ENCODE measurements at regions not wholly inside any gene's neighbourhood (a gene's known extent, or its start where the extent isn't known, plus 50 kb on each side); places are given as distances from the start of the nearest gene placed in this dataset.

DNA sequence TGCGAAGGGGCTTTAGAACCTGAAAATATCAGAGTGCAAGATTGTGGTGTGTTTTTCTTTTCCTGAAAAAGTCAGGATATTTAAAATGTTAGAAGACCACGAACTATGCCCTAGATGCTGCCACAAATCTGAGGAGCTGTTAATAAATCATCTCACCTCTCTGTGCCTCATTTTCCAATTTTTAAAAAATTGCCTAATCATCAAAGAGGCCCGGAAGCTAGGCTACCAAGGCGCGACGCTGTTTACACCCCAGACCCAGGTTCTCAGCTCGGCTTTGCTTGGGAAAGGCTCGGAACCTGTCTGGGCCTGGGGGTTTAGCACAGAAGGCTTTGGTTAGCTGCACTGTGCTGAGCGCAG is 409.6 kb downstream of the BCOR start:
- Histone ChIP-seq H3K9me3 (ENCODE audit: low read length) (no peaks in the 10 kb centered on the region), H3K9me2 (ENCODE audit: insufficient read depth, low read length) (no peaks in the 10 kb centered on the region), H3K79me2 (replicated peaks; ENCODE audit: insufficient read depth, low read length) (no peaks in the 10 kb centered on the region), H2AFZ (ENCODE audit: low read depth, low read length) (peak overlapping the region; percentile 33), H3F3A (ENCODE audit: insufficient read depth, low read length, poor library complexity, severe bottlenecking) (no peaks in the 10 kb centered on the region), H3K27me3 (ENCODE audit: insufficient read depth, low read depth, low read length) (no peaks in the 10 kb centered on the region), H3K9ac (ENCODE audit: low read length) (peak overlapping the region; percentile 63), H4K20me1 (ENCODE audit: insufficient read depth) (no peaks in the 10 kb centered on the region), H3K27ac (ENCODE audit: low read length) (peak overlapping the region; percentile 42), H3K4me3 (ENCODE audit: low read length) (peak overlapping the region; percentile 61), H3K4me2 (ENCODE audit: low read length) (no peak overlapping the region), H3K36me3 (ENCODE audit: insufficient read depth, low read length) (no peaks in the 10 kb centered on the region)
- TF ChIP-seq, protein P1, sequence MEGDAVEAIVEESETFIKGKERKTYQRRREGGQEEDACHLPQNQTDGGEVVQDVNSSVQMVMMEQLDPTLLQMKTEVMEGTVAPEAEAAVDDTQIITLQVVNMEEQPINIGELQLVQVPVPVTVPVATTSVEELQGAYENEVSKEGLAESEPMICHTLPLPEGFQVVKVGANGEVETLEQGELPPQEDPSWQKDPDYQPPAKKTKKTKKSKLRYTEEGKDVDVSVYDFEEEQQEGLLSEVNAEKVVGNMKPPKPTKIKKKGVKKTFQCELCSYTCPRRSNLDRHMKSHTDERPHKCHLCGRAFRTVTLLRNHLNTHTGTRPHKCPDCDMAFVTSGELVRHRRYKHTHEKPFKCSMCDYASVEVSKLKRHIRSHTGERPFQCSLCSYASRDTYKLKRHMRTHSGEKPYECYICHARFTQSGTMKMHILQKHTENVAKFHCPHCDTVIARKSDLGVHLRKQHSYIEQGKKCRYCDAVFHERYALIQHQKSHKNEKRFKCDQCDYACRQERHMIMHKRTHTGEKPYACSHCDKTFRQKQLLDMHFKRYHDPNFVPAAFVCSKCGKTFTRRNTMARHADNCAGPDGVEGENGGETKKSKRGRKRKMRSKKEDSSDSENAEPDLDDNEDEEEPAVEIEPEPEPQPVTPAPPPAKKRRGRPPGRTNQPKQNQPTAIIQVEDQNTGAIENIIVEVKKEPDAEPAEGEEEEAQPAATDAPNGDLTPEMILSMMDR (IDR thresholded peaks at IDR 0.05; ENCODE audit: poor library complexity, severe bottlenecking), result no peak
- no peak for TF ChIP-seq EP300 (conservative IDR thresholded peaks at IDR 0.05; ENCODE audit: poor library complexity, severe bottlenecking)
- TF ChIP-seq POLR2AphosphoS5 (IDR thresholded peaks at IDR 0.05), result no peak

DNA sequence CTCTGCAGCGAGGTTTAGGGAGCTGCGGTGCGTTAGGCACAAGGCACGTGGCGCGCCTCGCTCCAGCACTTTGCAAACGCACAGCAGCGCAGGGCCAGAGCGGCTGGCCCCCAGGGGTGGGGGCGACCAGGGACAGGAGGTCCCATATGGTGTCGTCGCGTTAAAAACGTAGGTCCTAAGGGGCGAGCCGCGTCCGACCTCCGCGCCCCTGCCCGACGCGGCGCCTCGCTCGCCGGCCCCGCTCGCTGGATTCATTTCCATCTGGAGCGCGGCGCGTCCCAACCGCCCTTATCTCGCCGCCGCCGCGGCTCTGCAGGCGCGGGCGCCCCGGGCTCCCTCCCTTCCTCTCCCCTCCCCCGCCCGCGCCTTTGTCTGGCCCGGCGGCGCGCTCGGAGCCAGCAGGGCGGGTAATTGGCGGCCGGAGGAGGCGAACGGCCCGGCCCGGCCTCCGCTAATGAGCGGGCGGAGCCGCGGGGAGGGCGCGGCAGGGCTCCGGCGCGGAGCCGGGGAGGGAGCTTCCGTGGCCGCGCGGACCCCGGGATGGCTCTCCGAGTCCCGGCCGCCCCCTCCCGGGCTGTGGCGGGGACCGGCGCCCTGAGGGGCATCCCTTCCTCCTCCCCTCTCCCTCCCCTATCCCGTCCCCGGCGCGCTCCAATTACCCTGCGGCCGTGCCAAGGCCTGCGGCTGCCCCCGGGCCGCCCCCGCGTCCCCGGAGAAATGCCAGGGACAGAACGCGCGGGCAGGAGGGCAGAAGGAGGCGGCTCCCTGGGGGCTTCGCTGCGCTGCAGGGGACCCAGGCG is 409.0 kb downstream of the BCOR start:
- no peaks in the 10 kb centered on the region for H3K9me3 ChIP-seq (ENCODE audit: low read length)
- H2AFZ ChIP-seq (ENCODE audit: low read depth, low read length), result peak overlapping the region; percentile 33
- no peaks in the 10 kb centered on the region for H3F3A ChIP-seq (ENCODE audit: insufficient read depth, low read length, poor library complexity, severe bottlenecking)
- H3K27me3 ChIP-seq (ENCODE audit: insufficient read depth, low read depth, low read length), result no peaks in the 10 kb centered on the region
- TF ChIP-seq MXI1 (conservative IDR thresholded peaks at IDR 0.05; ENCODE audit: poor library complexity, severe bottlenecking), result no peak
- peak; percentile 33 for TF ChIP-seq EP300 (conservative IDR thresholded peaks at IDR 0.05; ENCODE audit: poor library complexity, severe bottlenecking)
- TF ChIP-seq SMC3 (conservative IDR thresholded peaks at IDR 0.05; ENCODE audit: poor library complexity), result peak; percentile 40
- TF ChIP-seq RAD21 (conservative IDR thresholded peaks at IDR 0.05), result peak; percentile 37
- TF ChIP-seq, protein P2, sequence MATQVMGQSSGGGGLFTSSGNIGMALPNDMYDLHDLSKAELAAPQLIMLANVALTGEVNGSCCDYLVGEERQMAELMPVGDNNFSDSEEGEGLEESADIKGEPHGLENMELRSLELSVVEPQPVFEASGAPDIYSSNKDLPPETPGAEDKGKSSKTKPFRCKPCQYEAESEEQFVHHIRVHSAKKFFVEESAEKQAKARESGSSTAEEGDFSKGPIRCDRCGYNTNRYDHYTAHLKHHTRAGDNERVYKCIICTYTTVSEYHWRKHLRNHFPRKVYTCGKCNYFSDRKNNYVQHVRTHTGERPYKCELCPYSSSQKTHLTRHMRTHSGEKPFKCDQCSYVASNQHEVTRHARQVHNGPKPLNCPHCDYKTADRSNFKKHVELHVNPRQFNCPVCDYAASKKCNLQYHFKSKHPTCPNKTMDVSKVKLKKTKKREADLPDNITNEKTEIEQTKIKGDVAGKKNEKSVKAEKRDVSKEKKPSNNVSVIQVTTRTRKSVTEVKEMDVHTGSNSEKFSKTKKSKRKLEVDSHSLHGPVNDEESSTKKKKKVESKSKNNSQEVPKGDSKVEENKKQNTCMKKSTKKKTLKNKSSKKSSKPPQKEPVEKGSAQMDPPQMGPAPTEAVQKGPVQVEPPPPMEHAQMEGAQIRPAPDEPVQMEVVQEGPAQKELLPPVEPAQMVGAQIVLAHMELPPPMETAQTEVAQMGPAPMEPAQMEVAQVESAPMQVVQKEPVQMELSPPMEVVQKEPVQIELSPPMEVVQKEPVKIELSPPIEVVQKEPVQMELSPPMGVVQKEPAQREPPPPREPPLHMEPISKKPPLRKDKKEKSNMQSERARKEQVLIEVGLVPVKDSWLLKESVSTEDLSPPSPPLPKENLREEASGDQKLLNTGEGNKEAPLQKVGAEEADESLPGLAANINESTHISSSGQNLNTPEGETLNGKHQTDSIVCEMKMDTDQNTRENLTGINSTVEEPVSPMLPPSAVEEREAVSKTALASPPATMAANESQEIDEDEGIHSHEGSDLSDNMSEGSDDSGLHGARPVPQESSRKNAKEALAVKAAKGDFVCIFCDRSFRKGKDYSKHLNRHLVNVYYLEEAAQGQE (IDR thresholded peaks at IDR 0.05; ENCODE audit: borderline replicate concordance), result no peak
- TF ChIP-seq EZH2 (IDR thresholded peaks at IDR 0.05; ENCODE audit: borderline replicate concordance, insufficient read depth, low read length, poor library complexity, severe bottlenecking), result no peak
- H4K20me1 ChIP-seq (ENCODE audit: insufficient read depth), result no peaks in the 10 kb centered on the region
- H3K4me3 ChIP-seq (ENCODE audit: low read length), result peak overlapping the region; percentile 61
- H3K27ac ChIP-seq (ENCODE audit: low read length), result peak overlapping the region; percentile 42
- H3K4me2 ChIP-seq (ENCODE audit: low read length), result no peak overlapping the region
- no peaks in the 10 kb centered on the region for H3K9me2 ChIP-seq (ENCODE audit: insufficient read depth, low read length)
- peak overlapping the region; percentile 63 for H3K9ac ChIP-seq (ENCODE audit: low read length)
- H3K36me3 ChIP-seq (ENCODE audit: insufficient read depth, low read length), result no peaks in the 10 kb centered on the region
- H3K79me2 ChIP-seq (replicated peaks; ENCODE audit: insufficient read depth, low read length), result no peaks in the 10 kb centered on the region
